Stimulated activated CD4-positive, alpha-beta T cell treated with anti-CD3 and anti-CD28 coated beads, Interleukin-1b, Interleukin-23, amount 100 ng/mL, for 48 hours (primary cell): ENCODE measurements at regions not wholly inside any gene's neighbourhood (a gene's known extent, or its start where the extent isn't known, plus 50 kb on each side); places are given as distances from the start of the nearest gene placed in this dataset.
"Not testable (repeated sequence)": the region's sequence is repeated elsewhere in the genome, so short reads cannot be mapped to it uniquely, and the experiment has no call there.

Source experiments
- DNase-seq: peaks from one replicate; pipeline ENCODE4 v3.0.0-alpha.2; 2020

- not testable (repeated sequence) for DNase-seq
Measured at GRCh38 chr4:190118519-190118918, 54.2 kb downstream of the DBET start.

GRCh38 chr4:190119474-190119873 lies 54.1 kb upstream of the DUX4 start:
- not testable (repeated sequence) for DNase-seq

- DNase-seq, result peak; percentile 59
Measured at GRCh38 chr4:190120111-190120514, 53.5 kb upstream of the DUX4 start.

- DNase-seq, result peak; percentile 38
Measured at GRCh38 chr4:190120537-190121001, 53.0 kb upstream of the DUX4 start.

- not testable (repeated sequence) for DNase-seq
Measured at GRCh38 chr4:190121076-190121671, 52.4 kb upstream of the DUX4 start.

GRCh38 chr4:190121759-190122158 lies 51.8 kb upstream of the DUX4 start:
- no peak for DNase-seq

- DNase-seq, result not testable (repeated sequence)
Measured at GRCh38 chr4:190122161-190123142, 51.1 kb upstream of the DUX4 start.
